ENCODE measurements at regions not wholly inside any gene's neighbourhood (a gene's known extent, or its start where the extent isn't known, plus 50 kb on each side); places are given as distances from the start of the nearest gene placed in this dataset.

DNA sequence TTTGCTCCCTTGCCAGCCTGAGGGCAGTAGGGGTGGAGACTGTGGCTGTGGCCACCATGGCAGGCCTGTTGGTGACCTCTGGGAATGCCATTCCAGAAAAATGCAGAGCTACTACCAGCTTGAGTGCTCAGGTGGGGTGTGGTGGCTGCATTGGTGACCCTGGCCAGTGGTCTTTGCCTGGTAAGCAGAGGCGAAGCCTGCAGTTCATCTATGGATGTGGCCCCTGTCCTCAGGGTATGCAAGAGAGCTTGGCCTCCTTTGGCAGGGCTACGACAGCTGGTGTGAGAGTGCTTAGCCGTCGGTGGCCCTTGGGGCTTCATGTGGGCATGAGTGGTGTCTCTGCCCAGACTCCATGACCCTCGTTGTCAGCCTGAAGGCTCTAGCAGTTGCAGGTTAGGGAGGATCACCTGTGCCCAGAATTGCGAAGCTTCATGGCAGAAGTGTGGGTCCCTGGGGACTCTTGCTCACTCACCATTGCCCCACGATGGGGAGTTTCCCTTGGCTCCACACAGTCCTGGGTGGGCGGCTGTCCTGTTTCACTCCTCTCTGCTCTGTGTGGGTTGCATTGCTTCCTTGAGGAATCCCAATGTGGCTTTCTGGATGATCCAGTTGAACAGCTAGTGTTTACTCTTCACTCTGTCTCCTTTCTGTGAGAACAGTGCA is 117.9 kb upstream of the CDH12 start:
- Histone ChIP-seq H3K4me1 (ENCODE audit: control insufficient read depth, low read length) (peaks cover 2% of the 10 kb centered on the region), H3K36me3 (ENCODE audit: control insufficient read depth, low read length) (no peaks in the 10 kb centered on the region), H3K27ac (ENCODE audit: low read depth, low read length) (no peak overlapping the region), H3K9me2 (replicated peaks; ENCODE audit: control insufficient read depth, low read length) (no peaks in the 10 kb centered on the region), H3K4me2 (ENCODE audit: low read length) (no peak overlapping the region), H3F3A (ENCODE audit: control insufficient read depth, insufficient read depth) (no peaks in the 10 kb centered on the region), H3K4me3 (ENCODE audit: low read length) (no peak overlapping the region), H4K20me1 (ENCODE audit: control insufficient read depth, insufficient read depth, low read depth, low read length) (no peaks in the 10 kb centered on the region), H3K27me3 (ENCODE audit: control insufficient read depth, low read length) (no peaks in the 10 kb centered on the region), H3K9me3 (ENCODE audit: control insufficient read depth, insufficient read depth, low read length) (no peaks in the 10 kb centered on the region), H3K79me2 (ENCODE audit: control insufficient read depth, low read length) (no peaks in the 10 kb centered on the region)
- no peak for TF ChIP-seq EZH2phosphoT487 (IDR thresholded peaks at IDR 0.05; ENCODE audit: borderline replicate concordance, low read length)
- TF ChIP-seq, protein P1, sequence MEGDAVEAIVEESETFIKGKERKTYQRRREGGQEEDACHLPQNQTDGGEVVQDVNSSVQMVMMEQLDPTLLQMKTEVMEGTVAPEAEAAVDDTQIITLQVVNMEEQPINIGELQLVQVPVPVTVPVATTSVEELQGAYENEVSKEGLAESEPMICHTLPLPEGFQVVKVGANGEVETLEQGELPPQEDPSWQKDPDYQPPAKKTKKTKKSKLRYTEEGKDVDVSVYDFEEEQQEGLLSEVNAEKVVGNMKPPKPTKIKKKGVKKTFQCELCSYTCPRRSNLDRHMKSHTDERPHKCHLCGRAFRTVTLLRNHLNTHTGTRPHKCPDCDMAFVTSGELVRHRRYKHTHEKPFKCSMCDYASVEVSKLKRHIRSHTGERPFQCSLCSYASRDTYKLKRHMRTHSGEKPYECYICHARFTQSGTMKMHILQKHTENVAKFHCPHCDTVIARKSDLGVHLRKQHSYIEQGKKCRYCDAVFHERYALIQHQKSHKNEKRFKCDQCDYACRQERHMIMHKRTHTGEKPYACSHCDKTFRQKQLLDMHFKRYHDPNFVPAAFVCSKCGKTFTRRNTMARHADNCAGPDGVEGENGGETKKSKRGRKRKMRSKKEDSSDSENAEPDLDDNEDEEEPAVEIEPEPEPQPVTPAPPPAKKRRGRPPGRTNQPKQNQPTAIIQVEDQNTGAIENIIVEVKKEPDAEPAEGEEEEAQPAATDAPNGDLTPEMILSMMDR (IDR thresholded peaks at IDR 0.05; ENCODE audit: low read depth, low read length, poor library complexity, severe bottlenecking): no peak

DNA sequence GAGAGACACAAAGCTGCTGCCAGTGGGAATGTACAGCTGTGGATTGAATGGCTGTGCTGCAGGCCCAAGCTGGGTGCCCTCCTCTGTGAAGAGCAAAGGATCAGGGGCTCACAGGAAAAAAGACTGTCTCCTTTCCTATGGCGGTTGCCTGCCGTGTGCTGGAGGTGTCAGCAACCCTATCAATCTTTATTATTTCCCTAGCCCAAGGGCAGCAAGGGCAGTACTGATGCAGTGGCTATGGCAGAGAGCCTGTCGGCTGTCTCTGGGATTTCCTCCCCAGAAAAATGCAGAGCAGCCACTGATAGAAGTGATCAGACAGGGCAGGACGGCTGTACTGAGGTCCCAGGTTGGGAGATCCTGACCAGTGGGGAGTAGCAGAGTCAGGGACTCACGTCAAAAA is 117.3 kb upstream of the CDH12 start:
- no peak overlapping the region for H3K4me2 ChIP-seq (ENCODE audit: low read length)
- H3K9me3 ChIP-seq (ENCODE audit: control insufficient read depth, insufficient read depth, low read length): peaks cover 3% of the 10 kb centered on the region; the same call in 1 of the 2 replicates
- H3F3A ChIP-seq (ENCODE audit: control insufficient read depth, insufficient read depth): no peaks in the 10 kb centered on the region
- H3K9me2 ChIP-seq (replicated peaks; ENCODE audit: control insufficient read depth, low read length): no peaks in the 10 kb centered on the region
- TF ChIP-seq, protein P1 (IDR thresholded peaks at IDR 0.05; ENCODE audit: low read depth, low read length, poor library complexity, severe bottlenecking): no peak
- TF ChIP-seq EZH2phosphoT487 (IDR thresholded peaks at IDR 0.05; ENCODE audit: borderline replicate concordance, low read length): no peak
- H3K36me3 ChIP-seq (ENCODE audit: control insufficient read depth, low read length): no peaks in the 10 kb centered on the region
- H3K27me3 ChIP-seq (ENCODE audit: control insufficient read depth, low read length): no peaks in the 10 kb centered on the region
- no peaks in the 10 kb centered on the region for H4K20me1 ChIP-seq (ENCODE audit: control insufficient read depth, insufficient read depth, low read depth, low read length)
- H3K79me2 ChIP-seq (ENCODE audit: control insufficient read depth, low read length): no peaks in the 10 kb centered on the region
- H3K4me3 ChIP-seq (ENCODE audit: low read length): no peak overlapping the region
- H3K27ac ChIP-seq (ENCODE audit: low read depth, low read length): no peak overlapping the region
- H3K4me1 ChIP-seq (ENCODE audit: control insufficient read depth, low read length): peaks cover 8% of the 10 kb centered on the region

DNA sequence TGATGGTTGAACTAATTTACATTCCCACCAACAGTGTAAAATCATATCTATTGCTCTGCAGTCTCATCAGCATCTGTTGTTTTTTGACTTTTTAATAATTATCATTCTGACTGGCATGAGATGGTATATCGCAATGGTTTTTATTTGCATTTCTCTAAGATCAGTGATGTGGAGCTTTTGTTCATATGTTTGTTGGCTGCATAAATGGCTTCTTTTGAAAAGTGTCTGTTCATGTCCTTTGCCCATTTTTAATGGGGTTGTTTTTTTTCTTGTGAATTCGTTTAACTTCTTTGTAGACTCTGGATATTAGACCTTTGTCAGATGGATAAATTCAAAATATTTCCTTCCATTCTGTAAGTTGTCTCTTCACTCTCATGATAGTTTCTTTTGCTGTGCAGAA is 115.2 kb upstream of the CDH12 start:
- no peak overlapping the region for H3K4me2 ChIP-seq (ENCODE audit: low read length)

More for the DNA sequence above, 115.2 kb upstream of the CDH12 start:
- no peaks in the 10 kb centered on the region for H3F3A ChIP-seq (ENCODE audit: control insufficient read depth, insufficient read depth)
- H3K4me1 ChIP-seq (ENCODE audit: control insufficient read depth, low read length): peaks cover 8% of the 10 kb centered on the region
- no peaks in the 10 kb centered on the region for H4K20me1 ChIP-seq (ENCODE audit: control insufficient read depth, insufficient read depth, low read depth, low read length)
- H3K79me2 ChIP-seq (ENCODE audit: control insufficient read depth, low read length): no peaks in the 10 kb centered on the region
- H3K27ac ChIP-seq (ENCODE audit: low read depth, low read length): no peak overlapping the region
- no peaks in the 10 kb centered on the region for H3K36me3 ChIP-seq (ENCODE audit: control insufficient read depth, low read length)
- H3K9me3 ChIP-seq (ENCODE audit: control insufficient read depth, insufficient read depth, low read length): peaks cover 4% of the 10 kb centered on the region; the same call in 1 of the 2 replicates
- H3K9me2 ChIP-seq (replicated peaks; ENCODE audit: control insufficient read depth, low read length): no peaks in the 10 kb centered on the region
- no peak overlapping the region for H3K4me3 ChIP-seq (ENCODE audit: low read length)
- TF ChIP-seq EZH2phosphoT487 (IDR thresholded peaks at IDR 0.05; ENCODE audit: borderline replicate concordance, low read length): no peak
- TF ChIP-seq, protein P1 (IDR thresholded peaks at IDR 0.05; ENCODE audit: low read depth, low read length, poor library complexity, severe bottlenecking): no peak
- no peaks in the 10 kb centered on the region for H3K27me3 ChIP-seq (ENCODE audit: control insufficient read depth, low read length)

Data from DOHH2 (cell line).